Fibroblast of lung (primary cell): ENCODE measurements at regions not wholly inside any gene's neighbourhood (a gene's known extent, or its start where the extent isn't known, plus 50 kb on each side); places are given as distances from the start of the nearest gene placed in this dataset.

Experiments
- DNase-seq, 2 donors: peaks; one replicate each; pipeline versions ENCODE4 v3.0.0 to v3.0.0-alpha.2; 2010; ENCODE audit warnings: low read depth in 2 of 2
- H2AFZ ChIP-seq: 2 replicates; pipeline ENCODE4 v1.5.1; 2012; ENCODE audit warnings: low read length, control low read depth, inconsistent platforms
- H3K27ac ChIP-seq: 2 replicates; pipeline ENCODE4 v1.5.1; 2011; ENCODE audit warnings: low read length, control low read depth; ENCODE audit not compliant: insufficient read depth
- H3K27me3 ChIP-seq: 2 replicates; pipeline ENCODE4 v1.5.1; 2011; ENCODE audit warnings: mild to moderate bottlenecking, low read length; ENCODE audit not compliant: control insufficient read depth, insufficient read depth
- H3K36me3 ChIP-seq: 2 replicates; pipeline ENCODE4 v1.5.1; 2011; ENCODE audit warnings: low read length; ENCODE audit not compliant: control insufficient read depth, insufficient read depth
- H3K4me1 ChIP-seq: 2 replicates; pipeline ENCODE4 v1.5.1; 2011; ENCODE audit warnings: low read length; ENCODE audit not compliant: control insufficient read depth, insufficient read depth; ENCODE audit errors: extremely low read depth
- H3K4me2 ChIP-seq: 2 replicates; pipeline ENCODE4 v1.5.1; 2011; ENCODE audit warnings: low read length, control low read depth; ENCODE audit not compliant: insufficient read depth; ENCODE audit errors: extremely low read depth
- H3K4me3 ChIP-seq, 4 experiments: fragments of 200-600 bp in 1 of 4; sonication (generic) in 1 of 4; replicated peaks in 1 of 4; 2 replicates each; pipeline ENCODE4 v1.5.1; 2011 to 2016; ENCODE audit warnings: low read length in 4 of 4, low read depth in 3 of 4, mild to moderate bottlenecking in 3 of 4, control low read depth in 2 of 4, inconsistent platforms in 1 of 4, mixed read lengths in 1 of 4; ENCODE audit not compliant: insufficient read depth in 1 of 4; ENCODE audit errors: control extremely low read depth in 1 of 4
- H3K79me2 ChIP-seq: 2 replicates; pipeline ENCODE4 v1.5.1; 2012; ENCODE audit warnings: mild to moderate bottlenecking, low read length, inconsistent platforms; ENCODE audit not compliant: control insufficient read depth, insufficient read depth
- H3K9ac ChIP-seq: 2 replicates; pipeline ENCODE4 v1.5.1; 2011; ENCODE audit warnings: mild to moderate bottlenecking, low read length, control low read depth; ENCODE audit not compliant: insufficient read depth
- H3K9me3 ChIP-seq: 2 replicates; pipeline ENCODE4 v1.5.1; 2012; ENCODE audit warnings: low read depth, low read length; ENCODE audit not compliant: control insufficient read depth, insufficient read depth
- H4K20me1 ChIP-seq: 2 replicates; pipeline ENCODE4 v1.5.1; 2011; ENCODE audit warnings: low read length; ENCODE audit not compliant: control insufficient read depth, insufficient read depth; ENCODE audit errors: extremely low read depth
- EZH2 ChIP-seq: IDR thresholded peaks from 2 replicates; pipeline ENCODE4 v1.5.1; 2012; ENCODE audit warnings: low read length, control low read depth, mild to moderate bottlenecking; ENCODE audit errors: missing control alignments
- TF ChIP-seq, protein P1 (sequence below), 2 donors: IDR thresholded peaks in 1 of 2; conservative IDR thresholded peaks in 1 of 2; 1 replicate in 1 of 2; 2 replicates in 1 of 2; pipeline ENCODE4 v1.5.1; 2011 to 2012; ENCODE audit warnings: low read length in 2 of 2, control low read depth in 1 of 2, inconsistent platforms in 1 of 2, low read depth in 1 of 2, mild to moderate bottlenecking in 1 of 2

DNA sequence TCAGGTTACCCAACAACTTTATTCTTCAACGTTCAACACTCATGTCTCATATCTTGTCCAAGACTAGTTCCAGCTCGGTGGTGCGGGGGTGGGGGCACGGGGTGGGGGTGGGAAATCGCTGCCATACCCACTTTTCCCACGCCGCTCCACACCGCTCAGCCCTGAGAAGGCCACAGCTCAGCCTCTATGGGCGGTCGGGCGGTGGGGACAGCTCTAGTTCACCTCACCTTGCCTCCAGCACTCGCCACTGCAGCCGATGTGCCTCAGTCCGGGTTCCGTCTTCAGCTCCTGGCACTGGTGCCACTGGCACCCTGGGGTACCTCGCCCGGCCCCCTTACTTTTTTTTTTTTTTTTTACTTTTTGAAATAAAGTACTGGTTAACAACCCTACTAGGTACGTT is 522.2 kb downstream of the PCDH19 start:
- Histone ChIP-seq H3K27me3 (no peaks in the 10 kb centered on the region), H3K4me1 (no peaks in the 10 kb centered on the region), H3K4me3 (no peak overlapping the region), H4K20me1 (no peaks in the 10 kb centered on the region), H3K9ac (no peak overlapping the region), H3K36me3 (no peaks in the 10 kb centered on the region), H3K79me2 (no peaks in the 10 kb centered on the region), H3K4me2 (no peak overlapping the region), H3K27ac (no peak overlapping the region), H2AFZ (no peak overlapping the region), H3K9me3 (no peaks in the 10 kb centered on the region)
- no peak for TF ChIP-seq EZH2
- TF ChIP-seq, protein P1, sequence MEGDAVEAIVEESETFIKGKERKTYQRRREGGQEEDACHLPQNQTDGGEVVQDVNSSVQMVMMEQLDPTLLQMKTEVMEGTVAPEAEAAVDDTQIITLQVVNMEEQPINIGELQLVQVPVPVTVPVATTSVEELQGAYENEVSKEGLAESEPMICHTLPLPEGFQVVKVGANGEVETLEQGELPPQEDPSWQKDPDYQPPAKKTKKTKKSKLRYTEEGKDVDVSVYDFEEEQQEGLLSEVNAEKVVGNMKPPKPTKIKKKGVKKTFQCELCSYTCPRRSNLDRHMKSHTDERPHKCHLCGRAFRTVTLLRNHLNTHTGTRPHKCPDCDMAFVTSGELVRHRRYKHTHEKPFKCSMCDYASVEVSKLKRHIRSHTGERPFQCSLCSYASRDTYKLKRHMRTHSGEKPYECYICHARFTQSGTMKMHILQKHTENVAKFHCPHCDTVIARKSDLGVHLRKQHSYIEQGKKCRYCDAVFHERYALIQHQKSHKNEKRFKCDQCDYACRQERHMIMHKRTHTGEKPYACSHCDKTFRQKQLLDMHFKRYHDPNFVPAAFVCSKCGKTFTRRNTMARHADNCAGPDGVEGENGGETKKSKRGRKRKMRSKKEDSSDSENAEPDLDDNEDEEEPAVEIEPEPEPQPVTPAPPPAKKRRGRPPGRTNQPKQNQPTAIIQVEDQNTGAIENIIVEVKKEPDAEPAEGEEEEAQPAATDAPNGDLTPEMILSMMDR (conservative IDR thresholded peaks at IDR 0.05 in 1 of 2, IDR thresholded peaks at IDR 0.05 in 1 of 2; ENCODE audit: low read depth in 1 of 2, low read length in 2 of 2) = no peak
- DNase-seq = no peak

GRCh38 chrX:99857455-99857854 is 552.6 kb downstream of the PCDH19 start:
- Histone ChIP-seq H3K36me3 (no peaks in the 10 kb centered on the region), H4K20me1 (no peaks in the 10 kb centered on the region), H3K9me3 (no peaks in the 10 kb centered on the region), H3K27me3 (no peaks in the 10 kb centered on the region), H3K4me2 (no peak overlapping the region), H3K4me3 (no peak overlapping the region), H3K4me1 (no peaks in the 10 kb centered on the region), H3K79me2 (no peaks in the 10 kb centered on the region), H3K9ac (no peak overlapping the region), H2AFZ (no peak overlapping the region), H3K27ac (no peak overlapping the region)
- TF ChIP-seq EZH2 = no peak
- TF ChIP-seq, protein P1 (conservative IDR thresholded peaks at IDR 0.05 in 1 of 2, IDR thresholded peaks at IDR 0.05 in 1 of 2; ENCODE audit: low read depth in 1 of 2, low read length in 2 of 2) = no peak
- DNase-seq = no peak

- Histone ChIP-seq H3K4me1 (no peaks in the 10 kb centered on the region), H3K27me3 (no peaks in the 10 kb centered on the region), H4K20me1 (no peaks in the 10 kb centered on the region), H3K4me3 (no peak overlapping the region), H3K4me2 (no peak overlapping the region), H2AFZ (no peak overlapping the region), H3K27ac (no peak overlapping the region), H3K9ac (no peak overlapping the region), H3K79me2 (no peaks in the 10 kb centered on the region), H3K9me3 (no peaks in the 10 kb centered on the region), H3K36me3 (no peaks in the 10 kb centered on the region)
- TF ChIP-seq, protein P1 (conservative IDR thresholded peaks at IDR 0.05 in 1 of 2, IDR thresholded peaks at IDR 0.05 in 1 of 2; ENCODE audit: low read depth in 1 of 2, low read length in 2 of 2) = no peak
- no peak for TF ChIP-seq EZH2
- DNase-seq = no peak
Observed at GRCh38 chrX:99833821-99834220, 576.3 kb downstream of the PCDH19 start.
